Right lobe of liver (tissue), 6 donors: ENCODE measurements at regions not wholly inside any gene's neighbourhood (a gene's known extent, or its start where the extent isn't known, plus 50 kb on each side); places are given as distances from the start of the nearest gene placed in this dataset.

ENCODE experiments used
- ATAC-seq, 4 donors: fragments of 200-7000 bp; cut with Tn5 transposase; one replicate each; pipeline ENCODE4 v1.9.1; 2020; ENCODE audit warnings: mild to moderate bottlenecking in 4 of 4, moderate library complexity in 4 of 4
- DNase-seq, 3 donors: peaks; one replicate each; pipeline ENCODE4 v3.0.0-alpha.2; 2020
- H3K27ac ChIP-seq, 3 donors: fragments of 200-600 bp; one replicate each; pipeline ENCODE4 v1.8.0; 2022
- H3K27me3 ChIP-seq, 2 donors: fragments of 200-600 bp; one replicate each; pipeline ENCODE4 v1.8.0; 2022
- H3K36me3 ChIP-seq, 4 donors: fragments of 200-600 bp; sonication (generic) in 1 of 4; one replicate each; pipeline versions ENCODE4 v1.5.1 to v1.8.0; 2017 to 2022; ENCODE audit warnings: control low read depth in 1 of 4
- H3K4me1 ChIP-seq, 4 donors: fragments of 200-600 bp; sonication (generic) in 1 of 4; one replicate each; pipeline versions ENCODE4 v1.5.1 to v1.8.0; 2017 to 2022; ENCODE audit warnings: control low read depth in 1 of 4
- H3K4me3 ChIP-seq, 3 donors: fragments of 200-600 bp; one replicate each; pipeline ENCODE4 v1.8.0; 2022
- H3K9me3 ChIP-seq, 4 donors: fragments of 200-600 bp; sonication (generic) in 1 of 4; one replicate each; pipeline versions ENCODE4 v1.5.1 to v1.8.0; 2017 to 2022; ENCODE audit warnings: control low read depth in 1 of 4
- CTCF ChIP-seq, 4 donors: fragments of 200-600 bp in 3 of 4; fragments of 450-650 bp in 1 of 4; IDR thresholded peaks; one replicate each; pipeline versions ENCODE4 v1.5.1 to v1.8.0; 2016 to 2022; ENCODE audit warnings: antibody characterized with exemption in 4 of 4, mild to moderate bottlenecking in 2 of 4
- POLR2A ChIP-seq: fragments of 450-650 bp; IDR thresholded peaks from one replicate; pipeline ENCODE4 v1.6.1; 2017; ENCODE audit warnings: antibody characterized with exemption, mild to moderate bottlenecking
- WGBS: methylation state at CpG from one replicate; pipeline ENCODE4 v1.1.6; 2018; ENCODE audit warnings: low coverage, low lambda C conversion rate; ENCODE audit not compliant: insufficient coverage; ENCODE audit errors: missing lambda C conversion rate; 5-methylcytosine and 5-hydroxymethylcytosine counted together
- intact Hi-C, 2 donors: fragments of 100-400 bp; cut with DNase I; formaldehyde crosslinking; loops; one replicate each; pipeline versions ENCODE4 v1.11.2 to v1.14.1; 2022
- donor health status: DM: no; HTN: yes; CAD: no.
- donor health status: DM: no; HTN: no; CAD: no.
- donor health status: DM: no; HTN: no; CAD: no.
- donor health status: DM: no; HTN: yes; CAD: no.
- donor health status: DM: no; HTN: yes; CAD: no.

- H3K4me3 ChIP-seq: no peak overlapping the region
- WGBS: 62% methylated on average over 2 of the region's 4 CpGs
- TF ChIP-seq CTCF (IDR thresholded peaks at IDR 0.05) (no peak), POLR2A (no peak)
- ATAC-seq (no peak), DNase-seq (no peak)
- intact Hi-C loops: no loop called here
- H3K4me1 ChIP-seq: no peaks in the 10 kb centered on the region
- H3K27ac ChIP-seq: no peak overlapping the region
- H3K9me3 ChIP-seq: no peaks in the 10 kb centered on the region
- H3K36me3 ChIP-seq: no peaks in the 10 kb centered on the region
- H3K27me3 ChIP-seq: no peaks in the 10 kb centered on the region
Measured at GRCh38 chr2:16587601-16588000, 78.0 kb downstream of the CYRIA start.

- TF ChIP-seq CTCF (IDR thresholded peaks at IDR 0.05): no peak
- no peak for TF ChIP-seq POLR2A
- H3K27ac ChIP-seq: no peak overlapping the region
- DNase-seq (no peak), ATAC-seq (peak in 3 of 4 donors; percentile 45 to 60 (median 53))
- no peaks in the 10 kb centered on the region for H3K9me3 ChIP-seq
- 40% methylated on average over 2 of the region's 2 CpGs for WGBS
- H3K4me3 ChIP-seq: no peak overlapping the region
- intact Hi-C loops: no loop called here
- H3K36me3 ChIP-seq: no peaks in the 10 kb centered on the region
- no peaks in the 10 kb centered on the region for H3K27me3 ChIP-seq
- no peaks in the 10 kb centered on the region for H3K4me1 ChIP-seq
Measured at GRCh38 chr2:16584824-16585540, 80.7 kb downstream of the CYRIA start.

- H3K9me3 ChIP-seq: no peaks in the 10 kb centered on the region
- 73% methylated on average over 1 of the region's 2 CpGs for WGBS
- no peak for TF ChIP-seq CTCF (IDR thresholded peaks at IDR 0.05)
- TF ChIP-seq POLR2A: no peak
- no peak for DNase-seq
- H3K27me3 ChIP-seq: no peaks in the 10 kb centered on the region
- no peaks in the 10 kb centered on the region for H3K36me3 ChIP-seq
- no peaks in the 10 kb centered on the region for H3K4me1 ChIP-seq
- H3K4me3 ChIP-seq: no peak overlapping the region
- H3K27ac ChIP-seq: no peak overlapping the region
- intact Hi-C loops: no loop called here
- ATAC-seq: no peak
Measured at GRCh38 chr2:16584084-16584483, 81.5 kb downstream of the CYRIA start.

GRCh38 chr2:16581241-16581640 lies 84.4 kb downstream of the CYRIA start:
- intact Hi-C loops: no loop called here
- TF ChIP-seq CTCF (IDR thresholded peaks at IDR 0.05) (no peak), POLR2A (no peak)
- DNase-seq: no peak
- H3K27me3 ChIP-seq: no peaks in the 10 kb centered on the region
- H3K4me1 ChIP-seq: no peaks in the 10 kb centered on the region
- no peak overlapping the region for H3K27ac ChIP-seq
- ATAC-seq: no peak
- no peaks in the 10 kb centered on the region for H3K9me3 ChIP-seq
- no peak overlapping the region for H3K4me3 ChIP-seq
- WGBS: 91% methylated on average over 1 of the region's 1 CpG
- H3K36me3 ChIP-seq: no peaks in the 10 kb centered on the region
